HUDEP-2 (cell line): ENCODE measurements at regions not wholly inside any gene's neighbourhood (a gene's known extent, or its start where the extent isn't known, plus 50 kb on each side); places are given as distances from the start of the nearest gene placed in this dataset.
A peak's percentile ranks its signal among the peaks of the same experiment; 100 is the strongest.

Source experiments
- DNase-seq, 76 experiments: peaks; one replicate each; lab custom pipeline; 2025; ENCODE audit not compliant: unreplicated experiment in 76 of 76; lab: John Stamatoyannopoulos, UW

- no peak for DNase-seq
Observed at GRCh38 chr2:211128287-211128686, 571.9 kb downstream of the CPS1 start.

GRCh38 chr2:211129798-211130197, 573.4 kb downstream of the CPS1 start:
- DNase-seq, result no peak

GRCh38 chr2:211132046-211132445, 575.6 kb downstream of the CPS1 start:
- no peak for DNase-seq

- DNase-seq, result no peak
Observed at GRCh38 chr2:211132573-211132972, 576.2 kb downstream of the CPS1 start.

- DNase-seq, result peak in 32 of 76 experiments; percentile 2 to 63 (median 18)
Observed at GRCh38 chr2:211133766-211134165, 577.4 kb downstream of the CPS1 start.

- no peak for DNase-seq
Observed at GRCh38 chr2:211138551-211138950, 582.2 kb downstream of the CPS1 start.

- no peak for DNase-seq
Observed at GRCh38 chr2:211141646-211142045, 585.2 kb downstream of the CPS1 start.

- no peak for DNase-seq
Observed at GRCh38 chr2:211144078-211144477, 587.7 kb downstream of the CPS1 start.

- no peak for DNase-seq
Observed at GRCh38 chr2:211144974-211145665, 588.7 kb downstream of the CPS1 start.

GRCh38 chr2:211149731-211150130, 593.3 kb downstream of the CPS1 start:
- no peak for DNase-seq

- no peak for DNase-seq
Observed at GRCh38 chr2:211157211-211157610, 600.8 kb downstream of the CPS1 start.

GRCh38 chr2:211157856-211158463, 601.6 kb downstream of the CPS1 start:
- peak in 65 of 76 experiments; percentile 2 to 73 (median 40) for DNase-seq

GRCh38 chr2:211159972-211160371, 603.6 kb downstream of the CPS1 start:
- DNase-seq, result no peak

GRCh38 chr2:211161236-211161635, 604.8 kb downstream of the CPS1 start:
- DNase-seq, result no peak

- DNase-seq, result no peak
Observed at GRCh38 chr2:211162911-211163310, 606.5 kb downstream of the CPS1 start.

GRCh38 chr2:211170843-211171242, 614.4 kb downstream of the CPS1 start:
- no peak for DNase-seq

- no peak for DNase-seq
Observed at GRCh38 chr2:211174021-211174420, 617.6 kb downstream of the CPS1 start.

GRCh38 chr2:211174631-211175030, 618.2 kb downstream of the CPS1 start:
- no peak for DNase-seq

GRCh38 chr2:211175956-211176355, 619.6 kb downstream of the CPS1 start:
- no peak for DNase-seq

- no peak for DNase-seq
Observed at GRCh38 chr2:211176514-211177141, 620.2 kb downstream of the CPS1 start.

GRCh38 chr2:211181626-211182025, 625.2 kb downstream of the CPS1 start:
- DNase-seq, result no peak

- no peak for DNase-seq
Observed at GRCh38 chr2:211187602-211188001, 631.2 kb downstream of the CPS1 start.
